GM12873 (cell line): ENCODE measurements at regions not wholly inside any gene's neighbourhood (a gene's known extent, or its start where the extent isn't known, plus 50 kb on each side); places are given as distances from the start of the nearest gene placed in this dataset.

ENCODE experiments used
- CTCF ChIP-seq: IDR thresholded peaks from 2 replicates; pipeline ENCODE4 v1.5.1; 2012; ENCODE audit warnings: low read depth, mild to moderate bottlenecking, moderate library complexity, low read length, control low read depth; ENCODE audit not compliant: insufficient read depth; ENCODE audit errors: missing control alignments

- no peak for TF ChIP-seq CTCF
These were observed 295.1 kb upstream of the TNP1 start for GRCh38 chr2:217154923-217155322.

DNA sequence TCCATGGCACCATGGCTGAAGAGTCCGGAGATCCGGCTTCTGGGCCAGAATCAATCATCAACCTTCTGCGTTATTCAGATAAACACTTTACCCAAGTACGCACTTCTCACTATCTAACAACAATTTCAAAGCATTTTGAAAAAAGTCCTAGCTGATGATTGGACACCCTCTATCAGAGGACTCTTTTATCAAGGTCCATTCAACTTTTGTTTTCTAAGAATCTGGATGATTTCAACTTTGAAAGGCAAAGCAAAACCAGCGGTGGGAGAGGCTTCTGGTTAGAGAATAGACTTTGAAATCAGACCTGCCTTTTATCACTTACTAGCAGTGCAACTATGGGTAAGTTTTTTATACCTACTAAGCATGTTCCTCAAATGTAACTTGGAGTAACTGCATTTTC, 293.6 kb upstream of the TNP1 start:
- no peak for TF ChIP-seq CTCF

DNA sequence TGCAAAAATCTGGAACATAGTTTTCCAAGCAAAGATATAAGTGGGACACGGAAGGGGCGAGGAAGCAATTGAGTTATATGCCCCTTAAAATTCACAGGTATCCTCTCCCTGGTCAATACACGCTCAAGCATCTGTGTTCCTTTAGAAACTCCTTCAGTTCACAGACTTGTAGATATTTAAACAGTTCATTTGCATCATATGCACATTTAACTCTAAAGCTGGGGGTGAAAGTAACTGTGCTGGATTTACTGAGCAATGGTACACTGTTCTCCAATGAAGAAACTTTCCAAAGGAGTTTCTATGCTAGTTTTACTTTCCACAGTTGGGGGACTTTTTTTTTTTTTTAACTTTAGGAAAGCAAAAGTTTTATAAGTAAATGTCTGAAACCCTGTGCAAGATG, 293.0 kb upstream of the TNP1 start:
- TF ChIP-seq CTCF = no peak

GRCh38 chr2:217151509-217152206, 291.8 kb upstream of the TNP1 start:
- TF ChIP-seq CTCF = no peak

GRCh38 chr2:217150236-217150635, 290.4 kb upstream of the TNP1 start:
- no peak for TF ChIP-seq CTCF

GRCh38 chr2:217149087-217149660, 289.3 kb upstream of the TNP1 start:
- no peak for TF ChIP-seq CTCF

DNA sequence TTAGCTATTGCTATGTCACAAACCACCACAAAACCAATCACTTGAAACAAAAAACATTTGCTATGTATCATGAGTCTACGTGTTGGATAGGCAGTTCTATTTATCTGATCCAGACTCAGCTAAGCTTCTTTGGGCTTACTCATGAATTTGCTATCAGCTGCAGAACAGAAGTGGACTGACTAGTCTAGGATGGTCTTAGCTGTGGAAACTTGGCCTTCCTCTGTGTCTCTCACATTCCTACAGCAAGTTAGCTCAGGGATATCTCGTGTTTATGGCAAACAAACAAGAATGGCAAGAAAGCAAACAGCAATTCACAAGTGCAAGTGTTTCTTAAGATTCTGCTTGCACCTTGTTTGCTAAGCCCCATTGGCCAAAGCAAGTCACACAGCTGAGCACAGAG, 288.0 kb upstream of the TNP1 start:
- TF ChIP-seq CTCF = no peak

DNA sequence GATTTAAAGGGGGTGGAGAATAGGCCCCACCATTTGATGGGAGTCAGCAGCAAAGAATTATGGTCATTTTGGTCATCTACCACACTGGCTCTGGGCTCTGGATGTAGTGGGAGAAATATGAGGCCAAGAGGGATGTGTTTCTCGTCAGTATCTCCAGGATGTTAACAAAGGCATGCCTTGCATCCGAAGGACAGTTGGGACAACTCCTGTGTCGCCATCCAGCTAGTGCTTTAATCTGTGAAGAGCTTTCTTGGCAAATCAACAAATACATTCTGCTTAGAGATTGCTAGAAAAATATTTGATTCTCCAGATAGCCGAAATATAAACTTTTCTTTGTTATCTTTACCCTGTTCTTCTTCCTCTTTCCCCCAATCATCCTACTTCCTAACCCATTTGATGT, 287.1 kb upstream of the TNP1 start:
- TF ChIP-seq CTCF = no peak
